ENCODE measurements at regions not wholly inside any gene's neighbourhood (a gene's known extent, or its start where the extent isn't known, plus 50 kb on each side); places are given as distances from the start of the nearest gene placed in this dataset.

GRCh38 chrX:17944833-17945497 lies 83.9 kb upstream of the RAI2 start (continued):
- TF ChIP-seq REST (IDR thresholded peaks at IDR 0.05; ENCODE audit: borderline replicate concordance) (peak; percentile 43; the same call in 1 of the 2 replicates), REST (CRISPR knock-in tag; IDR thresholded peaks at IDR 0.05; ENCODE audit: low read depth) (no peak), BMI1 (IDR thresholded peaks at IDR 0.05; ENCODE audit: low read length) (no peak), EGR1 (conservative IDR thresholded peaks at IDR 0.05) (peak; percentile 48; the same call in 1 of the 2 replicates), SRSF3 (IDR thresholded peaks at IDR 0.05; ENCODE audit: insufficient read depth, low read length) (no peak), RAD21 (CRISPR knock-in tag; conservative IDR thresholded peaks at IDR 0.05 in 1 of 2, IDR thresholded peaks at IDR 0.05 in 1 of 2) (peak in 1 of 2 experiments; percentile 61; a peak in 2 of 4 replicates), SMC3 (conservative IDR thresholded peaks at IDR 0.05; ENCODE audit: insufficient read depth, low read depth, low read length) (0 out of 2 replicates have a peak, but pooled peaks have one; percentile 24), HNRNPK (IDR thresholded peaks at IDR 0.05; ENCODE audit: low read depth, low read length, poor library complexity, severe bottlenecking) (no peak), CTCF (IDR thresholded peaks at IDR 0.05 in 2 of 3, conservative IDR thresholded peaks at IDR 0.05 in 1 of 3; ENCODE audit: insufficient read depth in 2 of 3, low read depth in 1 of 3, low read length in 3 of 3) (peak; percentile 58 to 69 (median 61)), ZBTB7A (IDR thresholded peaks at IDR 0.05; ENCODE audit: borderline replicate concordance, control insufficient read depth, low read depth, low read length) (peak; percentile 25; the same call in 1 of the 2 replicates), GTF3C2 (IDR thresholded peaks at IDR 0.05; ENCODE audit: borderline replicate concordance, extremely low read depth, insufficient read length) (no peak)

Data from K562 (cell line).